Forelimb muscle (tissue), 1 donor: ENCODE measurements at regions not wholly inside any gene's neighbourhood (a gene's known extent, or its start where the extent isn't known, plus 50 kb on each side); places are given as distances from the start of the nearest gene placed in this dataset.
"Not testable (repeated sequence)": the region's sequence is repeated elsewhere in the genome, so short reads cannot be mapped to it uniquely, and the experiment has no call there.

Experiments used
- DNase-seq: peaks from one replicate; pipeline ENCODE4 v3.0.0-alpha.2; 2013; ENCODE audit warnings: low read depth

DNA sequence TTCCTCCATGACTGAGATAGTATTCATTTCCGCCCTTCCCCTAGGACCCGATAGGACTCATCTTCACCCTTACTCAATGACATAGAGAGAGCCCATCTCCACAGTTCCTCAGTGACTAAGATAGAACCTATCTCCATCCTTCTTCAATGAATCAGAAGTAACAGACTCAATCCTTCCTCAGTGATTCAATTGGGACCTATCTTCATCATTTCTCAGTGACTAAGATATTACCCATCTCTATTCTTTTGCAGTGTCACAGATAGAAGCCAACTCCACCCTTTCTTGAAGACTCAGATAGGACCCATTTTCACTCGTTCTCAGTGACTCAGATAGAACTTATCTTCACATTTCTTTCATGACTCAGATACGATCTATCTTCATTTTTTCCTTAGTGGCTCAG lies 164.6 kb downstream of the FBXO4 start:
- no peak for DNase-seq

DNA sequence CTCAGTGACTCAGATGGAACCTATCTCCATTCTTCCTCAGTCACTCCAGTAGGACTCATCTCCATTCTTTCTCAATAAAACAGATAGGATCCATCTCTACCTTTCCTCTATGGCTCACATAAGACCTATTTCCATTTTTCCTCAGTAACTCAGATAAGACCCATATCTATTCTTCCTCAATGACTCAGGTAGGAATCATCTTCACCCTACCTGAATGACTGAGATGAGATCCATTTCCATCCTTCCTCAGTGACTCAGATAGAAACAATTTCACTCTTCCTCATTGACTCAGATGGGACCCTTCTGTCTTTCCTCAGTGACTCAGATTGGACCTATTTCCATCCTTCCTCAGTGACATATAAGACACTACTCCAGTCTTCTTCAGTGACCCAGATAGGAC lies 165.1 kb downstream of the FBXO4 start:
- no peak for DNase-seq

DNA sequence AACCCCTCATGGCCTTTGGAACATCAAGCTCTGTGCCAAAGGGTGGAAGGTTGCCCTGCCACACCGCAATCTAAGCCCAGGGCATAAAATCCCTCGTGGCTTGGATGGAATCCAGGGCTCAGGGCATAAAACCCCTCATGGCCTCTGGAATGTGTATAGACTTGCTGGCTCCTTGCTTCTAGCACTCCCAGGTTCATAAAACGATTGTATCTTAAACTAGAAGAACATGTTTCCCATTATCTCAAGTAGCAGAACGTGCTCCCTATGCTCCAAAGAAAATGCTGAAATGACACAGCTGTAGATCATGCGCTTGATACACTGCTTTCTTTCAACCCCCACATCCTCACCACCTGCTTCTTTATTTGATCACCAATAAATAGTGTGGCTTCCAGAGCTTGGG lies 174.8 kb downstream of the FBXO4 start:
- not testable (repeated sequence) for DNase-seq

DNA sequence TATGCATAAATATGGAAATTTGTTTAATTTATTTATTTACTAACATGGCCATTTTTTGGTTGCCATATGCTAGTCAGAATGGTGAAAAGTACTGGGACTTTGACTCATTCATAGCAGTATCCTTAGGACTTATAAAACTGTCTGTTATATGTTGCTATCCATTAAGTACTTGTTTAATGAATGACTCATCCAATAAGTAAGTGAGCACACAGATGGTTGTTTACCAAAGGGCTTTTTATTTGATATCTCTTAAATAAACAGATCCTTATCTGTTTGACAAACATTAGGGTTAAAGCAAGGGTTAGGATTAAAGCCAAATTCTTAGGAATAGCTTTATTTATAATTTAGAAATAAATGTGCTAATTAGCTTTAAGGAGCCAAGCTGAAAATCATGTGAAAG lies 183.4 kb downstream of the FBXO4 start:
- no peak for DNase-seq

DNA sequence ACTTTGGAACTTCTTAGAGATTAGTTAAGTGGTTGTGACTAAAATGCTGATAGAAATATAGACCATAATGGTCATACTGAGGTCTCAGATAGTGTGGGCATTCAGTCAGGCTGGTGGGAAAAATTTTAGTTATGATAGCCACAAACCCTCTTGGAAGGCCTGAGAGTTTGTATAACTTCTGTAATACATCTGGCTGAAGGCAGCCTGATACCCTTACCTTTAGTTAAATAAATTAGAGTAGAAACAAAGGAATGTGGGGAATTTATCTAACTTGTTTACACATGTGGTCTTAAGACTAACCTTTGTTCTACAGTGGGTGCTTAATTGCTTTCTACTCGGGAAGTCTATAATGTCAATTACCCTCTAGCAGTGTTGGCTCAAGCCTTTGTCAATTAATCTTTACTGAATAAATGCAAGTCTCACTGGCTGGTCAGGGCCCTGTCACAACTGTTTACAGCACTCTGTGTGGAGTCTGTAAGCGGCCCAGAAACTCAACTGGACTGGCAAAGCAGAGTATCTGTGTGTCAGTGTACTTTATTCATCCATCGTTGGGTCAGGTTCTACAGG lies 184.0 kb downstream of the FBXO4 start:
- DNase-seq, result no peak

DNA sequence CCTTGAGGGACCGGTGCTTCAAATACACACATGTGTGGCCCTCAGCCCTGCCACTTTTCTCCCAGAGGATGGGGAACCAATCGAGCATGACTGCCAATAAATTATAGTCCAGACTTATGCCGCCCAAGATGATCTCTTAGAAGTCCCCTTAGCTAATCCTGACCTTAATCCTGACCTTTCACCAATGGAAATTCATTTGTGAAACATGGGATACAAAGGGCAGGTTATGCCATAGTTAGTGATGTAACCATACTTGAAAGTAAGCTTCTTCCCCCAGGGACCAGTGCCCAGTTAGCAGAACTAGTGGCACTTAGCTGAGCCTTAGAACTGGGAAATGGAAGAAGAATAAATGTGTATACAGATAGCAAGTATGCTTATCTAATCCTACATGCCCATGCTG lies 190.6 kb downstream of the FBXO4 start:
- not testable (repeated sequence) for DNase-seq

DNA sequence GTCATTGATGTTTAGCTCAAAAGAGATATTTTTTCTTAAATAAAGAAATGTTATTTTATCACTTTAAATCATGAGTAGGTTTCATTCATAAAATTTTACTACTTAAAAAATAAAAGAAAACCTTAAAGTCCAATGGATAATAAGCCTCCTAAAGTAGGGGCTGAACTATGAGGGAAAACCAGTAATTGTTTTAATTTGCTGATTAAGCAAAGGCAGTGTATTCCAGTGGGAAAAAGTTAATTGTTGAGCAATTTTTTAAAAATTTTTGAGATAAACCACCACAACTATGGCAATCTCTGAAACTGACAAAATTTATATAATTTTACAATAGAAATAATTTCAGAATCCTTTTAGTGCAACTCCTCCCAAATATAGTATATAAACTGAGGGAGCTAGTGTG lies 195.0 kb downstream of the FBXO4 start:
- no peak for DNase-seq

DNA sequence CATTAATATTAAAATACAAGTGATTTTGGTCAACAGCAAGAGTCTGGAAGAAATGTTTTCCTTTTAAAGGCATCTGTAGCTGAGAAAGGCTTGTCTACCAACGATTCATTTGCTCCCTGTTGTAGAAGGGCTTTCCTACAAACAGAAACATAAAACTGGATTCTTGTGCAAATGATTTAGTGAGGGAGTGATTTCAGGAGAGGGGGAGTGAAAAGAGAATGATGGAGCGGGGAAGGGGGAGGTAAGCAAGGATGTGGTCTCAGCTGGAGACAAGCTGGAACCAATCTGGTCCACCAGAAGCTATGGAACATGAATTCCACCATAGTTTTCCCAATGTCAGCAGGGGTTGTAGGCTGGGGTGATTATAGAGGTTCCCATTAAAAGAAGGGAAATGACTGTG lies 196.3 kb downstream of the FBXO4 start:
- DNase-seq, result no peak

DNA sequence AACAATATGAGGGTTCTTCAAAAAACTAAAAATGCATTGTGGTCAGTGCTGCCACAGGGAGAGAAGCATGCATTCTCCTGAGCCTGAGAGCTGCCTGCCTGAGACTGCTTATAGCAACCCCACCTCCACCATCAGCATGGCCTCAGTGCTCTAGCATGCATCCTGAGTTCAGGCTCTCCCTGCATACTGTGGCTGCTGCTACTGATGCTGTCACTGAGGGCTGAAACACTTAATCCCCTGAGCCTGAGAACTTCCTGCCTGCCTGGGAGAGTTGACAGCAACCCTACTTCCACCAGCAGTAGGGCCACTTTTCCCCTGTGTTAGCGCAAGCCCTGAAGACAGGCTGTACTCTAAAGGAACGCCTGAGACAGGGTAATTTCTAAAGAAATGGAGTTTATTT lies 206.0 kb downstream of the FBXO4 start:
- no peak for DNase-seq

DNA sequence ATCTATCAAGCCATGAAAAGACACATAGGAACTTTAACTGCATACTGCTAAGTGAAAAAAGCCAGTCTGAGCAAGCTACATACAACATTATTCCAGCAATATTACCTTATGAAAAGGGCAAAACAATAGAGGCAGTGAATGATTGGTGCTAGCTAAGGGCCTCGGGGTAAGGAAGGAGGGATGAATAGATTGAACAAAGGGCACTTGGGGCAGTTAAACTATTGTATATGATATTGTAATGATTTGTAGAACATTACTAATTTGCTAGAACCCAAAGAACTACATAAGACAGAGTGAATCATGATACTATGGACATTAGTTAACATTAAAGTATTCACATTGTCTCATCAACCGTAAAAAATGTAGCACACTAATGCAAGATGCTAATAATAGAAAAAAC lies 218.3 kb downstream of the FBXO4 start:
- DNase-seq, result no peak

DNA sequence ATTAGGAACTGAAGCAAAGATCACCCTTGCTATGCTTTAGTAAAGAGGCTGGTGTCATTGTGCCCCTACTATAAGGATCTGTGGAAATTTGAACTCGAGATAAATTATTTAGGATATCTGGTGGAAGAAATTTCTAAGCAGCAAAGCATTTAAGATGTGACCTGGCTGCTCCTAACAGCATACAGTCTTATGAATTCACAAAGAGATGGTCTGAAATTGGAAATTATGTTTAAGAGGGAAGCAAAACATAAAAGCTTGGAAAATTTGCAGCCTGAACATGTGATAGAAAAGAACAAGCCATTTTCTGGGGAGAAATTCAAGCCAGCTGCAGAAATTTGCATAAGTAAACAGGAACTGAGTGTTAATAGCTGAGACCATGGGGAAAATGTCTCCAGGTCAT lies 223.7 kb downstream of the FBXO4 start:
- DNase-seq, result no peak

DNA sequence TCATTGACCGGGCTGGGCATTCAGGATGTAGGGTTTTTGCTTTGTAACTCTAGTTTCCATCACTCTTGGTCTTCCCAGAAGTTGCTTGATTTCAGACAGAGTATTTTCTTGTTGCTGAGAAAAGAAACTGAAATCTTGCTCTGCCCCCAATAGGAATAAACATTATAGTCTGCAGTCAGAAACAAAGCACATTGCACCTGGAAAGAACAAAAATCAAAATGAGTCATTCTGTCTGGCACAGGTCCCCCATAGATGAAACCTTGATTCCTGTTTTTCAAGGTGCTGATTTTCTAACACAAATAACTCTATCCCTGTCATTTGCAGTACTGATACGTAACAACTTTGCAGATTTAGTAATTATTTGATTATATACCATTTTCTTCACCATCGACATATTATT lies 232.1 kb downstream of the FBXO4 start:
- DNase-seq, result no peak

DNA sequence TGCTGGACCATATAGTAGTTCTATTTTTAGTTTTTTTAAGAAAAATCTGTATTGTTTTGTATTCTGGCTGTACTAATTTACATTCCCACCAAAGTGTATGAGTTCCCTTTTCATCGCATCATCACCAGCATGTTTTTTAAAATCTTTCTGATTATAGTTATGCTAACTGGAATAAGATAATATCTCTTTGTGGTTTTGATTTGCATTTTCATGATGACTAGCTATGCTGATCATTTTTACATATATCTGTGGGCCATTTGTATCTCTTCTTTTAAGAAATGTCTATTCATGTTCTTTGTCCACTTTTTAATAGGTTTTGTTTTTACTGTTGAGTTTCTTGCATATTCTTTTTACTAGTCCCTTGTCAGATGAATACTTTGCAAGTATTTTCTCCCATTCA lies 238.0 kb downstream of the FBXO4 start:
- no peak for DNase-seq

DNA sequence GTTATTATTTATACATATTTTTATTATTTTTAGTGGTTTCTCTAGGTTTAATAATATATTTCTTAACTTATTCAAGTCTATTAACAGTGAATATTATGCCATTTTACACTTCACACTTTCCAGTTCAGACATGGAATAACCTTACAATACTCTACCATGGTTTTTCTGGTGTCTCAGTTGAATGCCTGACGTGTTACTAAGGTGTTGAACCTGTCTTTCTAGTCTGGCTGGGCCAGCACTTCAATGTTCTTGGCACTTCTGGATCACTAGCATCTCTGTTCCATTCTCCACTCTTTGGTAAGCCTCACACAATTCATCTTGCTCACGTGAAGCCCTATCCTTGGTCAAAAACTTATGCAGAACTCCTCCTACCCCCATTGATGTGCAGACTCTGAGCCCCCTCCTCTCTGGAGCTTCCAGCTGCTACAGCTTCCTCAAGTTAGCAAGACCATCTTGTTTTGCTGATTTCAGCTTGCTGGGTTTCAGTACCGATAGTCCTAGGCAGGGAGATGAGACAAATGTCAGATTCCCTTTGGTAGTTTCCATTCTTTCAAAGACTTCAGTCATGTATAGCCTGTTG lies 243.1 kb downstream of the FBXO4 start:
- DNase-seq, result no peak

DNA sequence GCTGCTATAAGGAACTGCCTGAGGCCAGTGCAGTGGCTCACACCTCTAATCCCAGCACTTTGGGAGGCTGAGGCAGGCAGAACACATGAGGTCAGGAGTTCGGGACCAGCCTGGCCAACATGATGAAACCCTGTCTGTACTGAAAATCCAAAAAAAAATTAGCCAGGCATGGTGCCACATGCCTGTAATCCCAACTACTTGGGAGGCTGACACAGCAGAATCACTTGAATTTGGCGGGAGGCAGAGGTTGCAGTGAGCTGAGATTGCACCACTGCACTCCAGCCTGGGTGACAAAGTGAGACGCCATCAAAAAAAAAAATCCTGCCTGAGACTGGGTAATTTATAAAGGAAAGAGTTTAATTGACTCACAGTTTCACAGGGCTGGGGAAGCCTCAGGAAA lies 247.1 kb upstream of the GHR start:
- not testable (repeated sequence) for DNase-seq

DNA sequence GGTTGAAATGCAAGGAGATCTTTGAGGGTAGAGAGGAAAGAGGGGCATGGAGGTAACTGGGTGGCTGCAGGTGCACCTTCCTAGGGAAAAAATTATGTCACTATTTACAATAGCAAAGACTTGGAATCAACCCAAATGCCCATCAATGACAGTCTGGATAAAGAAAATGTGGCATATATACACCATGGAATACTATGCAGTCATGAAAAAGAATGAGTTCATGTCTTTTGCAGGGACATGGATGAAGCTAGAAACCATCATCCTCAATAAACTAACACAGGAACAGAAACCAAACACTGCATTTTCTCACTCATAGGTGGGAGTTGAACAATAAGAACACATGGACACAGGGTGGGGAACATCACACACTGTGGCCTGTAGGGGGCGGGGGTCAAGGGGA lies 243.4 kb upstream of the GHR start:
- not testable (repeated sequence) for DNase-seq

DNA sequence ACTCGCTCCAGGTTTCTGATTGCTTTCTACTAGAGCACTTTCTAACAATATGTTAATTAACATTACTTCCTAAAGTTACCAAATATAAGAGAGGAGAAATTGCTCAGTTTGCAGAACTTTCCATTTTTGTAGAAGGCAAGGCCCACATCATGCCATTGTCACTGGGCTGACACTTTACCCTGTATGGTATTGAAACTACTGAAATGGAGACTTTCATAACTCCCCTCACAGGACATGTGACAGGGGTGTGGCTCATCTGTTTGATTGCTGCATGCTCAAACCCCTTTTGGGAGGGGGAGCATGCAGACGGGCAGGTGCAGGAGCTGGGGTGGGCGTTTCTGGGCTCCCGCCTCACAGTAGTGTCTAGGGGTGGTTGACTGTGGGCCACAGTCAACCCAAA lies 206.3 kb upstream of the GHR start:
- no peak for DNase-seq

DNA sequence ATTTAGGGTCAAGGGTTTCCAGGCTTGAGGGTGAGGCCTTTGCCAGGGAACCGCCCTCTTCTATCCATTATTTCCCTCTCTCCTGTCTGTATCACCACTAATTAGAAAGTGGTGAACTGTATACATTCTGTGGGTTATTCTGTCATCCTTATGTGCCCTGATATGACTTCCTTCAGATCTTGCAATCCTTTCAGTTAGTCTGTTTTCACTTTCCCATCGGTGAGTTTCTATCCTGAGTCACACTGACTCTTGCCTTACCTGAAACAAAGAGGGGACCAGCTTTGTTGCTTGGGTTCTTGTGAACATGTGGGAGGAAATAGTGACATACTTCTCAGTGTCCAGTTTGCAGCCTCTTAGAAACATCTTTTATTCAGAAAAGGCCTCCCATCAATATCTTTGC lies 205.4 kb upstream of the GHR start:
- no peak for DNase-seq

DNA sequence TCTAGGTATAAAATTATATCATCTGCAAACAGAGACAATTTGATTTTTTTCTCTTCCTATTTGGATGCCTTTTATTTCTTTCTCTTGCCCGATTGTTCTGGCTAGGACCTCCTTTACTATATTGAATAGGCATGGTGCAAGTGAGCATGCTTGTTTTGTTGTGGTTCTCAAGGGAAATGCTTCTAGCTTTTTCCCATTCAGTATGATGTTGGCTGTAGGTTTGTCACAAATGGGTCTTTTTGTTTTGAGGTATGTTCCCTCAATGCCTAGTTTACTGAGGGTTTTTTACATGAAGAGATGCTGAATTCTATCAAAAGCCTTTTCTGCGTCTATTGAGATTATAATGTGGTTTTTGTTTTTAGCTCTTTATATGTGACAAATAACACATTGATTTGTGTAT lies 198.2 kb upstream of the GHR start:
- no peak for DNase-seq

DNA sequence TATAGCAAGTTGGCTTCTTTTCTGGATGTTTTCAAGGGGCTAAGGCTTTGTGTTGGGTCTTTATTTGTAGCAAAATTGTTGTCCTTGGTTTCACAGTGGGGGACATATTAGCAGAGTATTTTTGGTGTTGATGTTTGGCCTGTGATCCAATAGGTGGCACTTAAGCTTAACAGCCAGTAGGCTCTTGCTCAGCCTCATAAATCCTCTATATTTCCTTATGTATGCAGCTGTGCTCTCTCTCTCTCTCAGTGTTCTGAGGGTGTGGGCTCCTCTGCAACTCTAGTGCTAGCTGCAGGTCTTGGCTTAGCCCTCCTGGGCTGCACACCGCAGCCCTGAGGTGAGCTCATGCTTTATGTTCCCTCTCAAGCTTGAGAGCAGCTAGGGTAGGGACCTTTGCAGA lies 195.0 kb upstream of the GHR start:
- no peak for DNase-seq

DNA sequence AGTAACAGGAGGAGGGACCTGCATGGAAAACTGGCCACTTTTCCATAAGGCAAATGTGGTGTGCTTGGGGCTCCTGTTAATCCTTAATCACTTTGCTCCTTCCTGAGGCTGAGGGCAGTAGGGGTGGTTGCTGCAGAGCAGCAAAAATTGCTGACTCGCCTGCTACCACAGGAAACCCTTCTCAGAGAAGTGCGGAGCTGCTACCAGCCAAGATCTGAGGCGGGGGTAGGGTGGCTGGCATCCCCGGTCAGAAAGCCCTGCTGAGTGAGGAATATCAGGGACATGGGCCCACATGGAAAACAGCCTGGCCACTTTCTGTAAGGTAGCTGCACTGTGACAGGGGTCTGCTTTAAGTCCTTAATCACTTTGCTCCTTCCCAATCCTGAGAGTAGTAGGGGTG lies 192.4 kb upstream of the GHR start:
- DNase-seq, result no peak

DNA sequence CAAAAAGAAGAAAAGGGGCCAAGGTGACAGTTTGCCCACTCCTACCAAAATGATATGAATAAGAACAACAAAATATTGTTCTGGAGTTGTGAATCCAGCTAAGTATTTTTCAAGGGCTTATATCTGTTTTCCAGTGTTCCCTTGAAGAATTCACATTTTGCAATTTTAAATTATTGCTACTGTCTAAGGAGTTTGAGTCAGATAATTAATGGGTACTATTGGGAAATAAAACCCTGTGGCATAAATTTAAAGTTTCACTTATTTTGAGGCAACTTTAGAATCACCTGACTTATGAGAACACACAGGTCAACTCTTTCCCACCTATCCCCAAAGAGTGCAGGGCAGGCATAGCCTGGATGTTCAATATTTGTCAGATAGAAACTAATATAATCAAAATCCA lies 188.0 kb upstream of the GHR start:
- DNase-seq, result no peak

DNA sequence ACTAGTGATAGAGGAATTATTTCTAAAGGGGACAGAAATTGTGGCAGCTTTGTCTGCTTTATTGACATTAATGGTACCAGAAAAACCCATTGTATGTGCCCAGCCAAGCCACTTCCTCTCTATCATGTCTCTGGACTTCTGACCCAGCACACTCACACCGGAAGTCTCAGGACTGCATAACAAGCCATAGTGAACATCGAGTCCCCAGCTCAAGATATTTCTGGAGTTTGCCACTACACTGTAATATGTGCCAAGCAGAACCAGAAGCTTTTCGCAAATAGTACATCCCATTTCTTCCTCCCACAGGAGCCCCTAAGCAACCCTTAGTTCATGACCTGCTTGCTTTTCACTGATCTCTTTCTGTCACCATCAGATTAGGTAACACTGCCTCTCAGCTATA lies 187.4 kb upstream of the GHR start:
- DNase-seq, result no peak

DNA sequence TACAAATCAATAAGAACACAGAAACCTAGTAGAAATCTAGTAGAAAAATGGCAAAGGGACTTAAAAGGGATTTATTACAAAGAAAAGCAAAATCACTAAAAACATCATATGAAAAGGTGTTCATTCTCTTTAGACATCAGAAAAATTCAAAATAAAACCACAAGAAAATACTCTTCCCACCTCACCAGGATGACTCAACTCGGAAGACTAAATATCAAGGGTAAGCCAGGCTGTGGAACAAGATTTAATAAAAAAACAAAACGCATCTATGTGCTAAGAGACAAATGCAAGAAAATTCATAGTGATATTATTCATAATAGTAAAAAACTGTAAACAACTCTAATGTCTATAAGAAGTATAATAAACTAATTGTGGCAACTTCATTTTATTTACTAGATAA lies 181.6 kb upstream of the GHR start:
- DNase-seq, result no peak
